ENCODE measurements at regions not wholly inside any gene's neighbourhood (a gene's known extent, or its start where the extent isn't known, plus 50 kb on each side); places are given as distances from the start of the nearest gene placed in this dataset.
"Not testable (repeated sequence)": the region's sequence is repeated elsewhere in the genome, so short reads cannot be mapped to it uniquely, and the experiment has no call there.

GRCh38 chr3:150341891-150342290 lies 66.2 kb upstream of the TSC22D2 start:
- DNase-seq = no peak
- H3K9ac ChIP-seq (ENCODE audit: low read length) = no peak overlapping the region
- no peaks in the 10 kb centered on the region for H3K36me3 ChIP-seq (replicated peaks; ENCODE audit: insufficient read depth, low read length)
- H3K27me3 ChIP-seq (replicated peaks; ENCODE audit: insufficient read depth, low read length) = no peaks in the 10 kb centered on the region
- no peak overlapping the region for H3K4me3 ChIP-seq (ENCODE audit: low read length)
- H3F3A ChIP-seq (ENCODE audit: insufficient read depth, low read length) = no peaks in the 10 kb centered on the region
- no peaks in the 10 kb centered on the region for H3K9me2 ChIP-seq (replicated peaks; ENCODE audit: insufficient read depth, low read length)
- no peak overlapping the region for H3K27ac ChIP-seq (ENCODE audit: low read length)
- no peaks in the 10 kb centered on the region for H3K4me1 ChIP-seq (ENCODE audit: low read length)
- no peaks in the 10 kb centered on the region for H4K20me1 ChIP-seq (ENCODE audit: insufficient read depth, low read length)
- H3K79me2 ChIP-seq (ENCODE audit: low read length) = no peaks in the 10 kb centered on the region
- H3K9me3 ChIP-seq (replicated peaks; ENCODE audit: insufficient read depth, low read length) = no peaks in the 10 kb centered on the region
- H2AFZ ChIP-seq (ENCODE audit: low read length) = no peak overlapping the region
- no peak for TF ChIP-seq EZH2 (optimal IDR thresholded peaks at IDR 0.05; ENCODE audit: low read depth, low read length)
- TF ChIP-seq, protein P1, sequence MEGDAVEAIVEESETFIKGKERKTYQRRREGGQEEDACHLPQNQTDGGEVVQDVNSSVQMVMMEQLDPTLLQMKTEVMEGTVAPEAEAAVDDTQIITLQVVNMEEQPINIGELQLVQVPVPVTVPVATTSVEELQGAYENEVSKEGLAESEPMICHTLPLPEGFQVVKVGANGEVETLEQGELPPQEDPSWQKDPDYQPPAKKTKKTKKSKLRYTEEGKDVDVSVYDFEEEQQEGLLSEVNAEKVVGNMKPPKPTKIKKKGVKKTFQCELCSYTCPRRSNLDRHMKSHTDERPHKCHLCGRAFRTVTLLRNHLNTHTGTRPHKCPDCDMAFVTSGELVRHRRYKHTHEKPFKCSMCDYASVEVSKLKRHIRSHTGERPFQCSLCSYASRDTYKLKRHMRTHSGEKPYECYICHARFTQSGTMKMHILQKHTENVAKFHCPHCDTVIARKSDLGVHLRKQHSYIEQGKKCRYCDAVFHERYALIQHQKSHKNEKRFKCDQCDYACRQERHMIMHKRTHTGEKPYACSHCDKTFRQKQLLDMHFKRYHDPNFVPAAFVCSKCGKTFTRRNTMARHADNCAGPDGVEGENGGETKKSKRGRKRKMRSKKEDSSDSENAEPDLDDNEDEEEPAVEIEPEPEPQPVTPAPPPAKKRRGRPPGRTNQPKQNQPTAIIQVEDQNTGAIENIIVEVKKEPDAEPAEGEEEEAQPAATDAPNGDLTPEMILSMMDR (IDR thresholded peaks at IDR 0.05; ENCODE audit: low read length) = no peak
- TF ChIP-seq EZH2phosphoT487 (IDR thresholded peaks at IDR 0.05; ENCODE audit: low read length) = no peak
- no peak overlapping the region for H3K4me2 ChIP-seq (ENCODE audit: low read depth, low read length)

- H3K4me3 ChIP-seq (ENCODE audit: low read length); H3F3A ChIP-seq (ENCODE audit: insufficient read depth, low read length); H2AFZ ChIP-seq (ENCODE audit: low read length); H3K27me3 ChIP-seq (replicated peaks; ENCODE audit: insufficient read depth, low read length); H3K79me2 ChIP-seq (ENCODE audit: low read length); H3K9ac ChIP-seq (ENCODE audit: low read length); DNase-seq; H4K20me1 ChIP-seq (ENCODE audit: insufficient read depth, low read length); H3K27ac ChIP-seq (ENCODE audit: low read length); H3K4me2 ChIP-seq (ENCODE audit: low read depth, low read length); H3K9me2 ChIP-seq (replicated peaks; ENCODE audit: insufficient read depth, low read length); H3K9me3 ChIP-seq (replicated peaks; ENCODE audit: insufficient read depth, low read length); H3K36me3 ChIP-seq (replicated peaks; ENCODE audit: insufficient read depth, low read length); H3K4me1 ChIP-seq (ENCODE audit: low read length): not testable (repeated sequence)
Measured at GRCh38 chr3:150336363-150336762, 71.7 kb upstream of the TSC22D2 start.

GRCh38 chr3:150335631-150336030 lies 72.5 kb upstream of the TSC22D2 start:
- Histone ChIP-seq H2AFZ (ENCODE audit: low read length) (no peak overlapping the region), H3K4me2 (ENCODE audit: low read depth, low read length) (no peak overlapping the region), H3K36me3 (replicated peaks; ENCODE audit: insufficient read depth, low read length) (no peaks in the 10 kb centered on the region), H3K79me2 (ENCODE audit: low read length) (no peaks in the 10 kb centered on the region), H3F3A (ENCODE audit: insufficient read depth, low read length) (no peaks in the 10 kb centered on the region), H3K9ac (ENCODE audit: low read length) (no peak overlapping the region), H3K9me3 (replicated peaks; ENCODE audit: insufficient read depth, low read length) (no peaks in the 10 kb centered on the region), H3K4me3 (ENCODE audit: low read length) (no peak overlapping the region), H4K20me1 (ENCODE audit: insufficient read depth, low read length) (no peaks in the 10 kb centered on the region), H3K27ac (ENCODE audit: low read length) (no peak overlapping the region), H3K9me2 (replicated peaks; ENCODE audit: insufficient read depth, low read length) (no peaks in the 10 kb centered on the region), H3K4me1 (ENCODE audit: low read length) (no peaks in the 10 kb centered on the region), H3K27me3 (replicated peaks; ENCODE audit: insufficient read depth, low read length) (no peaks in the 10 kb centered on the region)
- TF ChIP-seq EZH2phosphoT487 (IDR thresholded peaks at IDR 0.05; ENCODE audit: low read length) (no peak), EZH2 (optimal IDR thresholded peaks at IDR 0.05; ENCODE audit: low read depth, low read length) (no peak)
- TF ChIP-seq, protein P1 (IDR thresholded peaks at IDR 0.05; ENCODE audit: low read length) = no peak
- no peak for DNase-seq

GRCh38 chr3:150334974-150335373 lies 73.1 kb upstream of the TSC22D2 start:
- H3K4me1 ChIP-seq (ENCODE audit: low read length) = no peaks in the 10 kb centered on the region
- DNase-seq = no peak
- H3K9me3 ChIP-seq (replicated peaks; ENCODE audit: insufficient read depth, low read length) = no peaks in the 10 kb centered on the region
- no peak overlapping the region for H3K4me2 ChIP-seq (ENCODE audit: low read depth, low read length)
- no peaks in the 10 kb centered on the region for H4K20me1 ChIP-seq (ENCODE audit: insufficient read depth, low read length)
- no peak overlapping the region for H2AFZ ChIP-seq (ENCODE audit: low read length)
- H3F3A ChIP-seq (ENCODE audit: insufficient read depth, low read length) = no peaks in the 10 kb centered on the region
- H3K27me3 ChIP-seq (replicated peaks; ENCODE audit: insufficient read depth, low read length) = no peaks in the 10 kb centered on the region
- H3K9ac ChIP-seq (ENCODE audit: low read length) = no peak overlapping the region
- no peaks in the 10 kb centered on the region for H3K79me2 ChIP-seq (ENCODE audit: low read length)
- H3K4me3 ChIP-seq (ENCODE audit: low read length) = no peak overlapping the region
- H3K36me3 ChIP-seq (replicated peaks; ENCODE audit: insufficient read depth, low read length) = no peaks in the 10 kb centered on the region
- H3K9me2 ChIP-seq (replicated peaks; ENCODE audit: insufficient read depth, low read length) = no peaks in the 10 kb centered on the region
- H3K27ac ChIP-seq (ENCODE audit: low read length) = no peak overlapping the region
- no peak for TF ChIP-seq EZH2 (optimal IDR thresholded peaks at IDR 0.05; ENCODE audit: low read depth, low read length)
